ENCODE measurements at regions not wholly inside any gene's neighbourhood (a gene's known extent, or its start where the extent isn't known, plus 50 kb on each side); places are given as distances from the start of the nearest gene placed in this dataset.
A peak's percentile ranks its signal among the peaks of the same experiment; 100 is the strongest.

GRCh38 chr12:46572644-46573346, 200.2 kb upstream of the SLC38A2 start:
- no peak overlapping the region for H3K27ac ChIP-seq (ENCODE audit: low read depth in 1 of 2, low read length in 1 of 2)
- TF ChIP-seq, protein P1, sequence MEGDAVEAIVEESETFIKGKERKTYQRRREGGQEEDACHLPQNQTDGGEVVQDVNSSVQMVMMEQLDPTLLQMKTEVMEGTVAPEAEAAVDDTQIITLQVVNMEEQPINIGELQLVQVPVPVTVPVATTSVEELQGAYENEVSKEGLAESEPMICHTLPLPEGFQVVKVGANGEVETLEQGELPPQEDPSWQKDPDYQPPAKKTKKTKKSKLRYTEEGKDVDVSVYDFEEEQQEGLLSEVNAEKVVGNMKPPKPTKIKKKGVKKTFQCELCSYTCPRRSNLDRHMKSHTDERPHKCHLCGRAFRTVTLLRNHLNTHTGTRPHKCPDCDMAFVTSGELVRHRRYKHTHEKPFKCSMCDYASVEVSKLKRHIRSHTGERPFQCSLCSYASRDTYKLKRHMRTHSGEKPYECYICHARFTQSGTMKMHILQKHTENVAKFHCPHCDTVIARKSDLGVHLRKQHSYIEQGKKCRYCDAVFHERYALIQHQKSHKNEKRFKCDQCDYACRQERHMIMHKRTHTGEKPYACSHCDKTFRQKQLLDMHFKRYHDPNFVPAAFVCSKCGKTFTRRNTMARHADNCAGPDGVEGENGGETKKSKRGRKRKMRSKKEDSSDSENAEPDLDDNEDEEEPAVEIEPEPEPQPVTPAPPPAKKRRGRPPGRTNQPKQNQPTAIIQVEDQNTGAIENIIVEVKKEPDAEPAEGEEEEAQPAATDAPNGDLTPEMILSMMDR (IDR thresholded peaks at IDR 0.05; ENCODE audit: control extremely low read depth, extremely low read depth) = no peak
- H3K9me3 ChIP-seq (ENCODE audit: control insufficient read depth in 4 of 4, insufficient read depth in 3 of 4, low read length in 3 of 4) = peaks cover 0 to 8% (median 0%) of the 10 kb centered on the region in 4 donors
- H3K27me3 ChIP-seq (ENCODE audit: control insufficient read depth in 3 of 3, insufficient read depth in 3 of 3, low read length in 2 of 3) = no peaks in the 10 kb centered on the region
- WGBS, 2 donors = 79 to 85% methylated on average over 2 of the region's 2 CpGs
- no peak for ATAC-seq (ENCODE audit: insufficient read depth, low FRiP score)
- H3K36me3 ChIP-seq (ENCODE audit: control insufficient read depth in 4 of 4, insufficient read depth in 4 of 4, low read length in 4 of 4) = no peaks in the 10 kb centered on the region
- H3K4me3 ChIP-seq = no peak overlapping the region
- no peak overlapping the region for H3K9ac ChIP-seq (ENCODE audit: insufficient read depth in 1 of 2, low read length in 2 of 2)
- no peak for DNase-seq
- H3K4me1 ChIP-seq (ENCODE audit: control insufficient read depth in 5 of 5, insufficient read depth in 5 of 5, low read length in 5 of 5) = peaks cover 0 to 10% (median 0%) of the 10 kb centered on the region in 5 donors

DNA sequence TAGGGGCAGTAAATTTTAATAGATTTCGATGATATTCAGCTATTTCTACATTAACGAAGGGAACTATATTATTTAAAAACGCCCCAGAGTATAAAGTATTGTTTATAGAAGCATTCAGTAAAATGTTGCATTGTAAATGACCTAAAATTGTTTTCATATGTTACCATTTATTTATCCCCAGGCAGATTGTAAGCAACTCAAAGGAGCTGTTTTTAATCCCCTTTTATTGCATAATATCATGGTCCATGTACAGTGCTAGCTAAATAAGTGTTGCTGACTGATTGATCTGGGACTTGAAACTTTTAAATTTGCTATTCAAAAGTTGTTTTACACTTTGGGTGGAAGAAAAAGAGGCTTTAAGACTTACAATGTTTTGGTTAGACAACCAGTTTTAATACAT, 199.0 kb upstream of the SLC38A2 start:
- H3K4me1 ChIP-seq (ENCODE audit: control insufficient read depth in 5 of 5, insufficient read depth in 5 of 5, low read length in 5 of 5) = peaks cover 0 to 10% (median 0%) of the 10 kb centered on the region in 5 donors
- DNase-seq = peak in 2 of 3 donors; percentile 37 to 63
- H3K36me3 ChIP-seq (ENCODE audit: control insufficient read depth in 4 of 4, insufficient read depth in 4 of 4, low read length in 4 of 4) = no peaks in the 10 kb centered on the region
- WGBS, 2 donors = 88 to 93% methylated on average over 3 of the region's 3 CpGs
- no peak overlapping the region for H3K27ac ChIP-seq (ENCODE audit: low read depth in 1 of 2, low read length in 1 of 2)
- TF ChIP-seq, protein P1 (IDR thresholded peaks at IDR 0.05; ENCODE audit: control extremely low read depth, extremely low read depth) = no peak
- H3K9ac ChIP-seq (ENCODE audit: insufficient read depth in 1 of 2, low read length in 2 of 2) = no peak overlapping the region
- ATAC-seq (ENCODE audit: insufficient read depth, low FRiP score) = no peak
- H3K27me3 ChIP-seq (ENCODE audit: control insufficient read depth in 3 of 3, insufficient read depth in 3 of 3, low read length in 2 of 3) = no peaks in the 10 kb centered on the region
- H3K9me3 ChIP-seq (ENCODE audit: control insufficient read depth in 4 of 4, insufficient read depth in 3 of 4, low read length in 3 of 4) = peaks cover 0 to 8% (median 0%) of the 10 kb centered on the region in 4 donors
- no peak overlapping the region for H3K4me3 ChIP-seq

DNA sequence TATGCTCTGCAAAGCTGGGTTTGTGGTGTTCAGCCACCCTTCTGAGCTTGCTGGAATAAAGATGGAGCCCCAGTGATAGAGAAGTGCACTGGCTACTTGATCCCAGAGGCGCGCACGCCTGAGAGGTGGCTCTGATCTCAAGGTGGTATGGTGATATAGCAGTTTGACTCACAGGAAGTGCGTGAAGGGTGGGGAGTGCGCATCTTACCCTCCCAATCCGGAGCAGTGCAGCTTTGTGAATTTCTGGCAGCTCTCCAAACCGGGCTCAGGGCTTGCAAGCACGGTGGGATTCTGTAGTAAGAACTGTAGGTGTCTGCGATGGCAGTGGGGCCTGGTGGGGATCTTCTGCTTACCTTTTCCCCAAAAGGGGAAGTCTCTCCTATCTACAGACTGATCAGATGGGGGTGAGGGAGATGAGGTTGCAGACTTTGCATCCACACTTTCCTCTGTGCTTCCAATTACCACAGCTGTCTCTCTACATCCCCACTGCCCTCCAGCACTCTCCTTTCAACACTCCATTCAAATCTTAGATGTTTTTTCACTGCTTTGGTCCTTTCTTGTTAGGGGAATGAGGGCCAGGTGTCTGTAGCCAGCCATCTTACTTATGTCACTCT, 197.4 kb upstream of the SLC38A2 start:
- Histone ChIP-seq H3K27me3 (ENCODE audit: control insufficient read depth in 3 of 3, insufficient read depth in 3 of 3, low read length in 2 of 3) (no peaks in the 10 kb centered on the region), H3K9me3 (ENCODE audit: control insufficient read depth in 4 of 4, insufficient read depth in 3 of 4, low read length in 3 of 4) (peaks cover 0 to 8% (median 0%) of the 10 kb centered on the region in 4 donors), H3K27ac (ENCODE audit: low read depth in 1 of 2, low read length in 1 of 2) (no peak overlapping the region), H3K9ac (ENCODE audit: insufficient read depth in 1 of 2, low read length in 2 of 2) (no peak overlapping the region), H3K36me3 (ENCODE audit: control insufficient read depth in 4 of 4, insufficient read depth in 4 of 4, low read length in 4 of 4) (no peaks in the 10 kb centered on the region), H3K4me1 (ENCODE audit: control insufficient read depth in 5 of 5, insufficient read depth in 5 of 5, low read length in 5 of 5) (peaks cover 0 to 10% (median 0%) of the 10 kb centered on the region in 5 donors), H3K4me3 (no peak overlapping the region)
- DNase-seq (no peak), ATAC-seq (ENCODE audit: insufficient read depth, low FRiP score) (no peak)
- WGBS, 2 donors = 92 to 96% methylated on average over 9 of the region's 9 CpGs
- TF ChIP-seq, protein P1 (IDR thresholded peaks at IDR 0.05; ENCODE audit: control extremely low read depth, extremely low read depth) = no peak
